ENCODE measurements at regions not wholly inside any gene's neighbourhood (a gene's known extent, or its start where the extent isn't known, plus 50 kb on each side); places are given as distances from the start of the nearest gene placed in this dataset.
"Not testable (repeated sequence)": the region's sequence is repeated elsewhere in the genome, so short reads cannot be mapped to it uniquely, and the experiment has no call there.

DNA sequence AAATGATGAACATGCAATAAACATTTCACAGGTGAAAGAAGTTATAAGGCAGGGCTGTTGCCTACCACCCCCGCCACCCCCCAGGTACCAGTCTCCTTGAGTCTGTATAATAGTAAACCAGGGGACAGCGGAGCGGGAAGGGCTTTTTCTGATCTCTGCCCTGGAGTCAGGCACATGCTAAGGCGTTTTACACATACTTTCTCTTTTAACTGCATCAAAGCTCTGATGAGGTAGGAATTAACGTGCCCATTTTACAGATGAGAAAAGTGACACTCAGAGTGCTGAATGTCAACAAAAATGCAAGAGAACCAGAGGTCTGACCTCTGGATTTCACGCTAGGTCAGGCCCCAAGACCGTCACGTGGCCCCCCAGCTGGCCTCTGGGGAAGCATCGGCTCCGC lies 94.3 kb upstream of the ASB18 start:
- not testable (repeated sequence) for H3K4me3 ChIP-seq (ENCODE audit: insufficient read depth, low read depth, low read length); H3K27me3 ChIP-seq (ENCODE audit: control insufficient read depth, insufficient read depth, low read length, poor library complexity, severe bottlenecking)

DNA sequence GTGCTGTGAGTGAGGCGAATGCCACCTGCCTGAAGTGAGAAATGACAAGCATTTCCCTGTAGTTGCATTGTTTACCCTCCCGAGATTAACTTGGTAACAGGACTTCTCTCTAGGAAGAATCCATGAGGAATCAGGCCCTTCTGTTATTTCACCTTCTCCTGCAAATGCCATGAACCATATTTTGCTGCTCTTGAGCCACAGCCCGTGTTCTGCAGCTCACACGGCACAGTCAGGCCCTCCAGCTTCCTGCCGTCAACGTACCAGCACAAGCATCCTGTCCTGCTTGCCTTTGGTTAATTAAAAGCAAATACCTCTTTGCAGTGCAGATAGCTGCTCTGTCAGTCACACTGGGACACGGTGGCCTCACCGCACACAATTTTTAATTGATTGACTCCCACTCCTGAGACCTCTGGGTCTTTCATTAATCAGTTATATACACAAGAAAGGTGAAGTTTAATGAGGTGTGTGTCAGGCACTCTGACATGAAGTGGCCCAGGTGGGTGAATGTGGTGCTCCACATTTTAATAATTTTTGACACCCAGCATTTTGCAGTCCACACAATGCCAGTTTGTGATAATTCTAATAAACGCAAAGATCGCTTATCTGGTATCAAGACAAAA lies 95.3 kb upstream of the ASB18 start:
- Histone ChIP-seq H3K27me3 (ENCODE audit: control insufficient read depth, insufficient read depth, low read length, poor library complexity, severe bottlenecking) (no peaks in the 10 kb centered on the region), H3K27ac (ENCODE audit: insufficient read depth, low read depth, low read length, poor library complexity, severe bottlenecking) (no peak overlapping the region)
- WGBS, 2 experiments: 80 to 84% methylated on average over 10 of the region's 10 CpGs

More for the DNA sequence above, 94.3 kb upstream of the ASB18 start:
- not testable (repeated sequence) for H3K27ac ChIP-seq (ENCODE audit: insufficient read depth, low read depth, low read length, poor library complexity, severe bottlenecking); H3K4me1 ChIP-seq (ENCODE audit: control insufficient read depth, insufficient read depth, low read length); H3K9me3 ChIP-seq (ENCODE audit: control insufficient read depth, low read length); H3K36me3 ChIP-seq (ENCODE audit: control insufficient read depth, insufficient read depth, low read length)
- WGBS, 2 experiments: 96 to 100% methylated on average over 3 to 5 of the region's 10 CpGs

GRCh38 chr2:236360496-236360895 lies 96.3 kb upstream of the ASB18 start:
- Histone ChIP-seq H3K9me3 (ENCODE audit: control insufficient read depth, low read length) (no peaks in the 10 kb centered on the region), H3K4me3 (ENCODE audit: insufficient read depth, low read depth, low read length) (no peak overlapping the region), H3K27me3 (ENCODE audit: control insufficient read depth, insufficient read depth, low read length, poor library complexity, severe bottlenecking) (no peaks in the 10 kb centered on the region), H3K36me3 (ENCODE audit: control insufficient read depth, insufficient read depth, low read length) (no peaks in the 10 kb centered on the region), H3K27ac (ENCODE audit: insufficient read depth, low read depth, low read length, poor library complexity, severe bottlenecking) (no peak overlapping the region), H3K4me1 (ENCODE audit: control insufficient read depth, insufficient read depth, low read length) (no peaks in the 10 kb centered on the region)
- 91 to 94% methylated on average over 4 of the region's 4 CpGs for WGBS, 2 experiments

More for the DNA sequence above, 95.3 kb upstream of the ASB18 start:
- H3K4me3 ChIP-seq (ENCODE audit: insufficient read depth, low read depth, low read length): no peak overlapping the region
- no peaks in the 10 kb centered on the region for H3K9me3 ChIP-seq (ENCODE audit: control insufficient read depth, low read length)
- H3K4me1 ChIP-seq (ENCODE audit: control insufficient read depth, insufficient read depth, low read length): no peaks in the 10 kb centered on the region
- H3K36me3 ChIP-seq (ENCODE audit: control insufficient read depth, insufficient read depth, low read length): no peaks in the 10 kb centered on the region

GRCh38 chr2:236363711-236364277 lies 99.6 kb upstream of the ASB18 start:
- Histone ChIP-seq H3K4me3 (ENCODE audit: insufficient read depth, low read depth, low read length) (no peak overlapping the region), H3K4me1 (ENCODE audit: control insufficient read depth, insufficient read depth, low read length) (no peaks in the 10 kb centered on the region), H3K27me3 (ENCODE audit: control insufficient read depth, insufficient read depth, low read length, poor library complexity, severe bottlenecking) (no peaks in the 10 kb centered on the region), H3K36me3 (ENCODE audit: control insufficient read depth, insufficient read depth, low read length) (no peaks in the 10 kb centered on the region), H3K27ac (ENCODE audit: insufficient read depth, low read depth, low read length, poor library complexity, severe bottlenecking) (no peak overlapping the region), H3K9me3 (ENCODE audit: control insufficient read depth, low read length) (no peaks in the 10 kb centered on the region)
- WGBS, 2 experiments: 92% methylated on average over 10 of the region's 10 CpGs

DNA sequence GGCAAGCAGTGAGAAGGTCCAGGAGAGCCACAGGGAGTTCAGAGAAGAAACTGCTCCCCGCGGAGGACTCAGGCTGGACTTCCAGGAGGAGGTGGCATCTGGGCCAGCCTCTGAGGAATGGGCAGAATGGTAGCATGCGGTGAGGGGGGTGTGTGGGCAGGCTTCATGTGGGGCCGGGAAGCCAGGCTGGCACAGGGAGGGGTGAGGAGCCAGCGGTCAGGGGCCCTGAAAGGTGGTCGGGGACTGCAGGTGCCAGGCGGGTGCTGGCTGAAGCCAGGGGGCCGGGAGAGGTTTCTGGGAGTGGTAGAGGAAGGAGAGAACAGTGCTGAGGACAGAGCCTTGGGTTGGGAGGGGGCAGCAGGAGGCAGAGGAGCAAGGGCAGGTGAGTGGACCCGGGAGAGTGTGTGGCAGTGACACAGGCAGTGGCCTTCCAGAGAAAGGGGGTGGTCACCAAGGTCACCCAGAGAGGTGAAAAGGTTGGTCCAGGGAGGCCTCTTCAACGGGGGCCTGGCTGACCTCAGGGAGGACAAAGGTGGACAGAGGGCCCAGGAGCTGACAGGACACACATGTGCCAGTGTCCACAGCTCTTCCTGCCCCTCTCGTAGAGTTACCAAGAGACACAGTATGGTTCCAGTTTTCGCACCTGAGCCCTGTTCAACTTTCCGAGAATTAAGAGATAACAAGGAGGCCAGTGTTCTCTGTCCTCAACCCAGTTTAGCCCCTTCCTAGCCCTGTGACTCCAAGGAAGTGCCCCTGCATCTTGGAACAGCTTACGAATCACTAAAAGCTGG lies 101.2 kb upstream of the ASB18 start:
- H3K9me3 ChIP-seq (ENCODE audit: control insufficient read depth, low read length): no peaks in the 10 kb centered on the region
- H3K36me3 ChIP-seq (ENCODE audit: control insufficient read depth, insufficient read depth, low read length): no peaks in the 10 kb centered on the region
- WGBS, 2 experiments: 93 to 94% methylated on average over 14 of the region's 14 CpGs
- H3K4me3 ChIP-seq (ENCODE audit: insufficient read depth, low read depth, low read length): no peak overlapping the region
- H3K4me1 ChIP-seq (ENCODE audit: control insufficient read depth, insufficient read depth, low read length): peaks cover 8% of the 10 kb centered on the region
- H3K27me3 ChIP-seq (ENCODE audit: control insufficient read depth, insufficient read depth, low read length, poor library complexity, severe bottlenecking): no peaks in the 10 kb centered on the region
- H3K27ac ChIP-seq (ENCODE audit: insufficient read depth, low read depth, low read length, poor library complexity, severe bottlenecking): no peak overlapping the region

GRCh38 chr2:236366049-236366387 lies 101.8 kb upstream of the ASB18 start:
- peaks cover 8% of the 10 kb centered on the region for H3K4me1 ChIP-seq (ENCODE audit: control insufficient read depth, insufficient read depth, low read length)
- no peaks in the 10 kb centered on the region for H3K27me3 ChIP-seq (ENCODE audit: control insufficient read depth, insufficient read depth, low read length, poor library complexity, severe bottlenecking)
- H3K9me3 ChIP-seq (ENCODE audit: control insufficient read depth, low read length): no peaks in the 10 kb centered on the region
- 93 to 95% methylated on average over 7 of the region's 7 CpGs for WGBS, 2 experiments
- no peak overlapping the region for H3K27ac ChIP-seq (ENCODE audit: insufficient read depth, low read depth, low read length, poor library complexity, severe bottlenecking)
- no peaks in the 10 kb centered on the region for H3K36me3 ChIP-seq (ENCODE audit: control insufficient read depth, insufficient read depth, low read length)
- no peak overlapping the region for H3K4me3 ChIP-seq (ENCODE audit: insufficient read depth, low read depth, low read length)

DNA sequence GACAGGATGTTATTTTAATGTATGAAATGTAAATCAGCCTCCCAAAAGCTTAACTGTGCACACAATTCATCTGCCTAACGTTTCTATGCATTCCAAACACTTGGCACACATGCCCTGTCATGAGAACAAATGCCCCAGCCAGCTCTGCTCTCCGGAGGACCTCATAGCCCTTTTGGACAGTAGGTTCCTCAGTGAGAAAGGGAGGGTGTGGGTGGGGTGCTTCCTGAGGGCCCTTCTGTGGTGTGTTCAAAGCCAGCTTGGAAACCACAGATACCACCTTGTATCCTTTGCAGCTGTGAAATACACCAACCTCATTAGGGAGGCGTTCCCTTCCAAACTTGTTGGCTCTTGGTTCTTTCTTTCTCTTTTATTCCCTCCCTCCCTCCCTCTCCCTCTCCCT lies 102.2 kb upstream of the ASB18 start:
- H3K4me1 ChIP-seq (ENCODE audit: control insufficient read depth, insufficient read depth, low read length): peaks cover 8% of the 10 kb centered on the region
- H3K36me3 ChIP-seq (ENCODE audit: control insufficient read depth, insufficient read depth, low read length): no peaks in the 10 kb centered on the region
- H3K9me3 ChIP-seq (ENCODE audit: control insufficient read depth, low read length): no peaks in the 10 kb centered on the region
- WGBS, 2 experiments: 81 to 94% methylated on average over 3 of the region's 3 CpGs
- H3K4me3 ChIP-seq (ENCODE audit: insufficient read depth, low read depth, low read length): no peak overlapping the region
- H3K27me3 ChIP-seq (ENCODE audit: control insufficient read depth, insufficient read depth, low read length, poor library complexity, severe bottlenecking): no peaks in the 10 kb centered on the region
- H3K27ac ChIP-seq (ENCODE audit: insufficient read depth, low read depth, low read length, poor library complexity, severe bottlenecking): no peak overlapping the region

GRCh38 chr2:236367506-236368289 lies 103.5 kb upstream of the ASB18 start:
- WGBS, 2 experiments: 96% methylated on average over 16 of the region's 16 CpGs
- no peaks in the 10 kb centered on the region for H3K9me3 ChIP-seq (ENCODE audit: control insufficient read depth, low read length)

GRCh38 chr2:236369661-236370062 lies 105.5 kb upstream of the ASB18 start:
- WGBS, 2 experiments: 77 to 81% methylated on average over 14 of the region's 14 CpGs
- no peak overlapping the region for H3K4me3 ChIP-seq (ENCODE audit: insufficient read depth, low read depth, low read length)
- no peaks in the 10 kb centered on the region for H3K36me3 ChIP-seq (ENCODE audit: control insufficient read depth, insufficient read depth, low read length)
- no peak overlapping the region for H3K27ac ChIP-seq (ENCODE audit: insufficient read depth, low read depth, low read length, poor library complexity, severe bottlenecking)
- no peaks in the 10 kb centered on the region for H3K27me3 ChIP-seq (ENCODE audit: control insufficient read depth, insufficient read depth, low read length, poor library complexity, severe bottlenecking)
- no peaks in the 10 kb centered on the region for H3K9me3 ChIP-seq (ENCODE audit: control insufficient read depth, low read length)
- peaks cover 8% of the 10 kb centered on the region for H3K4me1 ChIP-seq (ENCODE audit: control insufficient read depth, insufficient read depth, low read length)

More at GRCh38 chr2:236367506-236368289, 103.5 kb upstream of the ASB18 start:
- H3K36me3 ChIP-seq (ENCODE audit: control insufficient read depth, insufficient read depth, low read length): no peaks in the 10 kb centered on the region
- no peak overlapping the region for H3K27ac ChIP-seq (ENCODE audit: insufficient read depth, low read depth, low read length, poor library complexity, severe bottlenecking)
- H3K27me3 ChIP-seq (ENCODE audit: control insufficient read depth, insufficient read depth, low read length, poor library complexity, severe bottlenecking): no peaks in the 10 kb centered on the region
- H3K4me1 ChIP-seq (ENCODE audit: control insufficient read depth, insufficient read depth, low read length): peaks cover 8% of the 10 kb centered on the region
- H3K4me3 ChIP-seq (ENCODE audit: insufficient read depth, low read depth, low read length): no peak overlapping the region

All from ectodermal cell (in vitro differentiated cells).